ENCODE measurements at regions not wholly inside any gene's neighbourhood (a gene's known extent, or its start where the extent isn't known, plus 50 kb on each side); places are given as distances from the start of the nearest gene placed in this dataset.
"Not testable (repeated sequence)": the region's sequence is repeated elsewhere in the genome, so short reads cannot be mapped to it uniquely, and the experiment has no call there.

DNA sequence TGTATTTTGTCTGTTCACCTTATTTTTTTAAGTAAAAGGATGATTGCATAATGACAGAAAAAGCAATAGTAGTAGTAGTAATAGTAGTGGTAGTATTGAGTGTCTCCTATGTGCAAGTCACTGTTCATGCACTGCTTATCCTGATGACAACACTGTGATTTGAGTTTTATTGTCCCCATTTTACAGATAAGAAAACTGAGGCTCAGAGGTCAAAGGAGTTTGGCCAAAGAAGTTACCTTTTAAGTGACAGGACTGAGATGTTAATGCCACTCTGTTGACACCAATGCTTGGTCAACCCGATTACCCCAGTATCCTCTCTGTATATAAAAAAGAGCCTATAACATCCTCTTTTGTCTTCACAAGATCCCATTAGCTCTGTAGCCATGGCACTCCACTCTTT, 100.5 kb upstream of the FRMPD3 start:
- Histone ChIP-seq H3K9me3 (no peaks in the 10 kb centered on the region), H3K27me3 (peaks cover 0 to 32% (median 0%) of the 10 kb centered on the region in 9 donors), H3K27ac (no peak overlapping the region), H3K4me1 (no peaks in the 10 kb centered on the region), H3K36me3 (no peaks in the 10 kb centered on the region), H3K4me3 (no peak overlapping the region)
- no peak for TF ChIP-seq CTCF (IDR thresholded peaks at IDR 0.05)
- no peak for TF ChIP-seq POLR2A (IDR thresholded peaks at IDR 0.05)
- intact Hi-C loops (cut with DNase I), result no loop called here
- DNase-seq, result no peak
- WGBS, 4 donors, result 93 to 100% (median 95%) methylated on average over 1 of the region's 1 CpG
- no peak for ATAC-seq

- 33 to 56% (median 45%) methylated on average over 1 of the region's 1 CpG for WGBS, 4 donors
- ATAC-seq (no peak), DNase-seq (no peak)
- intact Hi-C loops (cut with DNase I), result loop anchor here in 1 of 10 donors (10.0 kb wide), 1 partner anchor 59 kb away; no protein-coding TSS in a partner anchor
- Histone ChIP-seq H3K36me3 (no peaks in the 10 kb centered on the region), H3K4me3 (no peak overlapping the region), H3K27me3 (peaks cover 0 to 41% (median 0%) of the 10 kb centered on the region in 9 donors), H3K9me3 (no peaks in the 10 kb centered on the region), H3K27ac (no peak overlapping the region), H3K4me1 (no peaks in the 10 kb centered on the region)
- TF ChIP-seq CTCF (IDR thresholded peaks at IDR 0.05) (no peak), POLR2A (IDR thresholded peaks at IDR 0.05) (no peak)
These were observed 93.9 kb upstream of the FRMPD3 start for GRCh38 chrX:107355533-107355932.

DNA sequence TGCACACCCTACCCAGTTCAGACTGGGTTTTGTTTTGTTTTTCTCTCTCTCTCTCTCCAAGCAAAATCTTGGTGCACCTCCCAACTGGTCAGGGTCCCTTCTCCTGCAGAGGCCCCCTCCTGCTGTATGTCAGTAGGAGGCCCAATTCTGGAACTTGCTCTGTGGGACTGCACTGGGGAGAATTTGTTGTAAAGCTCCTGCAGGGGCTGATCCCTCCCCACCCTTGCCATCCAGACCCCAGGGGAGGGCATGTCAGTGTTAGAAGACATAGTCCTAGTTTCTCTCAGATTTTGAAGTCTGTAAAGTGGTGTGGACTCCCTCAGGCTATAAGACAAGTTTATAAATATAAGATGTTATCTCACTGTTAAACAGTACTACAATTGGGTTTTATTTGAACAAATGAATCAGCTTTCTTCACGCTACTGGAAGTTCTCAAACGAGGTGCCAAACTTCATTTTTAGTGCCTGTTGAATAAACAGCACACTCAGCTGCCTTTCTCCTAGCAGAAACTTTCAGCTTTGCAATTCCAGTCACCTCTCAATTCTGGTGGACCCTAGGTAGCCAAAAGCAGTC, 88.6 kb upstream of the FRMPD3 start:
- Histone ChIP-seq H3K27ac (no peak overlapping the region), H3K36me3 (no peaks in the 10 kb centered on the region), H3K27me3 (peaks cover 0 to 39% (median 0%) of the 10 kb centered on the region in 9 donors), H3K4me3 (no peak overlapping the region), H3K9me3 (no peaks in the 10 kb centered on the region), H3K4me1 (no peaks in the 10 kb centered on the region)
- ATAC-seq, result no peak
- TF ChIP-seq CTCF (IDR thresholded peaks at IDR 0.05) (no peak), POLR2A (IDR thresholded peaks at IDR 0.05) (no peak)
- 53 to 71% (median 60%) methylated on average over 2 of the region's 2 CpGs for WGBS, 4 donors
- intact Hi-C loops (cut with DNase I), result no loop called here
- DNase-seq, result no peak

DNA sequence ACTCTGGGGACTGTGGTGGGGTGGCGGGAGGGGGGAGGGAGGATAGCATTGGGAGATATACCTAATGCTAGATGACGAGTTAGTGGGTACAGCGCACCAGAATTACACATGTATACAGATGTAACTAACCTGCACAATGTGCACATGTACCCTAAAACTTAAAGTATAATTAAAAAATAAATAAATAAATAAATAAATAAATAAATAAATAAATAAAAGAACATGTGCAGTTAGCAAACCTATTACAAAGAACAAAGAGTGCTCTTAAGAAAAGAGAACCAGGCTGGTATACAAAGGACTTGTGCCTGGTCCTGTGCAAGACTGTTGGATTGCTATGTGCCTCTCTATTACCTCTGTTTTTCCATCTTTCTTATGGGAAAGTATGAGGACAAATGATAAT, 79.3 kb upstream of the FRMPD3 start:
- H3K9me3 ChIP-seq; DNase-seq; H3K36me3 ChIP-seq; H3K4me1 ChIP-seq; H3K4me3 ChIP-seq; H3K27me3 ChIP-seq; intact Hi-C loops (cut with DNase I); H3K27ac ChIP-seq; ATAC-seq: not testable (repeated sequence)
- WGBS, 4 donors, result 63 to 86% (median 78%) methylated on average over 3 of the region's 3 CpGs

- ATAC-seq (no peak), DNase-seq (no peak)
- TF ChIP-seq POLR2A (IDR thresholded peaks at IDR 0.05) (no peak), CTCF (IDR thresholded peaks at IDR 0.05) (no peak)
- intact Hi-C loops (cut with DNase I), result no loop called here
- Histone ChIP-seq H3K4me3 (no peak overlapping the region), H3K36me3 (no peaks in the 10 kb centered on the region), H3K9me3 (no peaks in the 10 kb centered on the region), H3K27me3 (no peaks in the 10 kb centered on the region), H3K27ac (no peak overlapping the region), H3K4me1 (no peaks in the 10 kb centered on the region)
- 36 to 64% (median 58%) methylated on average over 2 of the region's 2 CpGs for WGBS, 4 donors
These were observed 75.3 kb upstream of the FRMPD3 start for GRCh38 chrX:107374132-107374531.
